ENCODE measurements at regions not wholly inside any gene's neighbourhood (a gene's known extent, or its start where the extent isn't known, plus 50 kb on each side); places are given as distances from the start of the nearest gene placed in this dataset.
"Not testable (repeated sequence)": the region's sequence is repeated elsewhere in the genome, so short reads cannot be mapped to it uniquely, and the experiment has no call there.

DNA sequence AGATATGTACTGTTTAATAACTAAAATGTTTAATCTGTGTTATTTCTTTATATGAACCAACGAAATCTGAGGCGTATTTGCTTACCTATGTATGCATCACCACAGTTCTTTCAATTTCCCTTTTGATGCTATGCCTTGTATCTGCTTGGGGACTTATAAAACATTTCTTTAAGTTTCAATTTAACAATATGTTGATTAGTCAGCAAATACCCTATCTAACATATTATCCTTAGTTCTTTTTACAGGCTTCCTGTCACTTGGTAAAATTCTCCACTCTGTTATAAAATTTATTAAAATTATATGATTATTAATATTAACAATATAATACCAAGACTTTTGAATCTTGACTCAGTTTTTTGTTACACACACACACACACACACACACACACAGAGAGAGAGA is 174.3 kb downstream of the CPS1 start:
- no peak for DNase-seq

DNA sequence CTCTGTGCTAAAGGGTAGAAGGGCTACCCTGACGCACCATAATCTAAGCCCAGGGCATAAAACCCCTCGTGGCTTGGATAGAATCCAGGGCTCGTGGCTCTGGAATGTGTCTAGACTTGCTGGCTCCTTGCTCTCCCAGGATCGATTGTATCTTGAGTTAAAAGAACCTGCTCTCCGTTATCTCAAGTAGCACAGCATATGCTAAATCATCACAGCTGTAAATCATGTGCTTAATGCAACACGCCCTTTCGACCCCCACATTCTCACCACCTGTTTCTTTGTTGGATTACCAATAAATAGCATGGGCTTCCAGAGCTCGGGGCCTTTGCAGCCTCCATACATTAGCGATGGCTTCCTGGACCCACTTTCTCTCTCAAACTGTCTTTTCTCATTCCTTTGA is 190.4 kb downstream of the CPS1 start:
- DNase-seq = not testable (repeated sequence)

DNA sequence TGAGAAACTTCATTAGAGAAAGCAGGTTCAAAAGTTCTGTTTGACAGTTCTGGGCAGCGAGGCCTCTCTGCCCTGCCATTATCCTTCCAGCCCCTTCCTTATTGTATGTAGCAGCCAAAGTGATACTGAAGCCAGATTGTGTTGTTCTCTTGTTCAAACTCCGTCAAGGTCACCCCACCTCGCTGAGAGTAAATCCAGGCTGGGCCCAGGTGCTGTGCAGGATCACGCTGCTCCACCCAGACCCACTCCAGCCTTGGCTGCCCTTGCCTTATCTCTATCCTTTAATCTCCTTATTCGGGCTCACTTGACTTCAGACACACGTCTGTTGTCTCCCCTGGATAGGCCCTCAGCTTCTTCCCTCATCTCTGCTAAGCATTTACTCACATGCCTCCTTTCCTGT is 196.1 kb downstream of the CPS1 start:
- DNase-seq = no peak

DNA sequence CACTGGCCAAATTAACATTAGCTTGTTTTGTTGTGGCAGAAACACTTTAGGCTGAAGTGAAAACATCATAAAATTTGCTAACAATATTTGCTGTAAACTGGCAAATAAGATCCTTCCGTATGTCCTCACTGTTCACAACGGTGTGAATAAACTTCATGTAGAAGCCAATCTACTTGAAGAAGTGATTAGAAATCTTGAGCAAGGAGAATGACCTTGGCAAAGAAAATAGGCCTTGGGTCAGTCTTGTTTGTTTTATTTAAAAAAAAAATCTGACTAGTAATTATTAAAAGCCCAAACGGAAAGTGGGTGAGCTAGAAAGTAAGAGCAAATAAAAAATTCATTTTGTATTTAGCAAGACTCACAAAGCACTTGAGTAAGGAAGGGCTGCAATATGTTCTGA is 197.0 kb downstream of the CPS1 start:
- DNase-seq = no peak

DNA sequence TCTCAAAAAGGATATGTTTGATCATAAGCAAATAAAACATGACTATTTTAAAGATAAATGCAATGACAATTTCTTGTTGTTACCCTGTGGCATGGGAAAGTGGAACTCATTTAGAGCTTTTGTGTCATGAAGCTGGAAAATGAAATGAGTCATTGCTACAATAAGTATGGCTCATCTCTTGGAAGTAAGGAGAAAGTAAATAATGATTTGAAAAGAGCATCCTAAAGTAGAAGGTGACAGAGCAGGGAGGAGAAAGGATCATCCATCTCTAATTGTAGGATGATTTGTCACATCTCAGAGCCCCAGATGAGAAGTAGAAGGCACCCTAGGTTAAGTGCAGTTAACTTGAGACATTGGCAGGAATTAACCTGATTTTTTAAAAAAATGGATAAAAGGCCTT is 200.5 kb downstream of the CPS1 start:
- no peak for DNase-seq

DNA sequence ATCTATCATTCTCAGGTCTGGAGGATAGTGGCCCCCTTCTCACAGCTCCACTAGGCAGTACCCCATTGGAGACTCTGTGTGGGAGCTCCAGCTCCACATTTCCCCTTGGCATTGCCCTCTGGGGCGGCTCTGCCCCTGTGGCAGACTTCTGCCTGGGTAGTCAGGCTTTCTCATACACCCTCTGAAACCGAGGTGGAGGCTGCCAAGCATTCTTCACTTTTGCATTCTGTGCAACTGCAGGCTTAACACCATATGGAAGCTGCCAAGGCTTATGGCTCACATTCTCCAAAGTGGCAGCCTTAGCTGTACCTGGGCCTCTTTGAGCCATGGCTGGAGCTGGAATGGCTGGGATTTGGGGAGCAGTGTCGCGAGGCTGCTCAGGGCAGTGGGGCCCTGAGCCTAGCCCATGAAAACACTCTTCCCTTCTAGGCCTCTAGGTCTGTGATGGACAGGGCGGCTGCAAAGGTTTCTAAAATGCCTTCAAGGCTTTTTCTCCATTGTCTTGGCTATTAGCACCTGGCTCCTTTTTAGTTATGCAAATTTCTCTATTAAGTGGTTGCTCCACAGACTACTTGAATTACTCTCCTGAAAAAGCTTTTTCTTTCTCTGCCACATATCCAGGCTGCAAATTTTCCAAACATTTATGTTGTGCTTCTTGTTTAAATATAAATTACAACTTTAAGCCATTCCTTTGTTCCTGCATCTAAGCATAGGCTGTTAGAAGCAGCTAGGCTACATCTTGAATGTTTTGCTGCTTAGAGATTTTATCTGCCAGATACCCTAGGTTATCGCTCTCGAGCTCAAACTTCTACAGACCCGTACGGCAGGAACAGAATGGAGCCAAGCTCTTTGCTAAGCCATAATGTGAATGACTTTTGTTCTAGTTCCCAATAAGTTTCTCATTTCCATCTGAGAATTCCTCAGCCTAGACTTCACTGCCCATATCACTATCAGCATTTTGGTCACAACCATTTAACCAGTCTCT is 206.5 kb downstream of the CPS1 start:
- DNase-seq = no peak

DNA sequence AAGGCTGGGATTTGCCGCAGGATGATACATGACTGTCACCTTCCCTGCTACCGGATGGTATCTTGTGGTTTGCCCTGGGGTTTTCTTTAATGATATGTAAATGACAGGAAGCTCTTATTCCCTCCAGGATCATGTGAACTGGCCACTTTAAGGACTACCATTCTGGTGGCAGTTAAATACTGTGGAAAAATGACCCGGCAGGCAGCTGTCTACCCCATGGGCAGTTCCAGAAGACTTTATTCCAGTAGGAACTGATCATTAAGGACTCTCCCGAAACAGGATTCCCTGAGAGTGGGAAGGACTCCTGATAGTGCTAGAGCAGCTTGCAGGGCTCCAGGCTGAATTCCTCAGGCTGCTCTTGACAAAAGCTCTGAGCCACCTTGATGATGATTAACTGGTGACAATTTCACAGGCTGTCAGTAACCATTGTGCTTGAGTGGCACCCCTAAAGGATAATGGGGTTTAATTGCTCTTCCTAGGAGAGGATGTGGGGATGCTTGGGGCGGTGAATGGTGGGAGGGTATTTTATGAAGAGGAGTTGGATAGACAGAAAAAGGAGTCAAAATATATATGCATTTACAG is 212.0 kb downstream of the CPS1 start:
- DNase-seq = no peak

DNA sequence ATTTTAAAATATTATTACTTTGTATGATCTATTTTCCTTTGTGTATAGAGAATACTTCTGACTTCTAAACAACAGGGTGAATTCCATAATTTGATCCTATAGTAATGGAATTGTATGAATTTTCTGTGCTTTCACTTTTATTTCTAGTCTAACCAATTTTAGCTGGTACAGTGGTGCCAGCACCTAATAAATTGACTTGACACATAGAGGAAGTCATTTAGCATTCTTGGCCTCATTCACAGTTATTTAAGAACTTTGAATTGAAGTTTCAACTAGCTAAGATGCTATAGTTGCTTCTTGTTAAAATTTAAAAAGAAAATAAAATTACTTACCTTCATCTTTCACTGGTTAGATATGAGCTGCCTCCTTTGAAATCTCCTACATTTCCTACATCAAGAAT is 220.4 kb downstream of the CPS1 start:
- DNase-seq = no peak

DNA sequence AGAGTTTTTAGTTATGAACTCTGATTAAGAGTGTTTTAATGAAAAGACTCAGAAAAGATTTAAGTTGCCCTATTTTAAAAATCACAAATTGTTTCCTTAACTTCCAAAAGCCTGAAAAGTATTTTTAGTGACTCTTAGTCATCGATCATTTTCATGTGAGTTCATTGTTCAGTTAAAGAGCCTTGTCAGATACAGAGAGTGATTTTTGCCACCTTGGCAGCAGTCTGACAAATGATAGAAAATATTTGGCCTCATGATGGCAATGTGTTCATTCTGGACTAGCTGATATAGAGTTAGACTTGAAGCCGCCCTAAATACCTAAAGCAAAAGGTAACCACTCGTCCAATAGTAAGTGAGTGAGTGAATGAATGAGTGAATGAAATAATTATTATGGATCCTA is 225.8 kb downstream of the CPS1 start:
- no peak for DNase-seq

DNA sequence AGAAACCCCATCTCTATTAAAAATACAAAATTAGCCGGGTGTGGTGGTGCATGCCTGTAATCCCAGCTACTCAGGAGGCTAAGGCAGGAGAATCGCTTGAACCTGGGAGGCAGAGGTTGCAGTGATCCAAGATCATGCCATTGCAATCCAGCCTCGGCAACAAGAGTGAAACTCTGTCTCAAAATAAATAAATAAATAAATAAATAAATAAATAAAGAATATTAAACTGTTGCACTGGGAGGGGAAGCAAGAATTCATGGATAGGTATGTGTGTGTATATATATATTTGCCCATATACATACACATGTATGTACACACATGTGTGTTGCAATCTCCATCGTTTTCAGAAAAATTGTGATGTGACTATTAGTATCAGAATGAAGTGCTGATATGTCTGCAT is 231.4 kb downstream of the CPS1 start:
- DNase-seq = not testable (repeated sequence)

DNA sequence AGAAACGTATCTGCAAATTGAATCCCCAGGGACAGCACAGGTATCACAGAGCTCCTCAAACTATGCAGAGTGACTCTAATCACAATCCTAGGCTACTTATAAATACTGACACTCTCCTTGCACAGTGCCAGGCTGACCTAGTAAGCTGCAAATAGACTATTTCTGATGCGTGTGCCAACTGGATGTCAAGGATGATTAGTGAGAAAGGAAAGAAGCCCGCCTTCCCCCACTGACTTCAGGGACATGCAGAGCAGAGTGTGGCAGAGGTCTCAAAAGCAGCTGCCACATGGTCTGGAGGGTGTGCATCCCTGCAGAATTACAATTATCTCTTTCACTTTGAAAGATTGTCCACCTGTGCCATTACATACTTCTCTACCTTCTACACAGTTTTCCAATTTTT is 235.6 kb downstream of the CPS1 start:
- DNase-seq = no peak

DNA sequence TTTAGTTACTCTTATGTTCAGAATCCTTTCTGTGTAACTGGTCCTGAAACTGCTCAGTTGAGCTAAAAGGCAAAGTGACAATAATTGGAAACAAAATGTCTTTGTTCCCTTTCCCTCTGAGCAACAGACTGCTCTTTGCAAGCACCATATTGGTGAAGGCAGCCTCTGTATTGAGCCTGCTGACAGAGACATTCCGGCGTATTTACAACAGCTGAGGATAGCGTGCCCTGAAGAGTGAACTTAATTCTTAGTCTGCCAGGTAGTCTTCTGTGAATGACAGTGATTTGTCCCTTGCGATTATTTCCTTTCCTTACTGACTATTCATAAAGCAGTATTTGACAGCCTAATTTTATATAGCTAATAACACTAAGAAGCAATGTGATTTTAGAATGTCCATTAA is 239.1 kb downstream of the CPS1 start:
- no peak for DNase-seq

DNA sequence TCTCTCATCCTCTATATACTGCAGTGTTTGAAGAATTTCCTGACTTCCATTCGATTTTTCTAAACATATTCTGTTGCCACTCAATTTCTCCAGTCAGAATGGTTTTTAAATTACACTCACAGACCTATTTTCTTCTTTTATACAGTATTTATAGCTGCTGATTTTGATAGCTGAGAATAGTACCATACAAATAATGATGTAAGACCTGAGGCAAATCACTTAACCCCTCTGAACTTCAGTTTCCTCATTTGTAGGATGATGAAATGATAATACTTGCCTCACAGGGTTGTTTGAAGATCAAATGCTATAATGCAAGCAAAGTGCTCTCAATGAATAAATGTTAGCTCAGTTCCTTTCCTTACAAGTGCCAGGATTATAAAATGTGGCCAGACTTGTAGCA is 241.8 kb downstream of the CPS1 start:
- no peak for DNase-seq

DNA sequence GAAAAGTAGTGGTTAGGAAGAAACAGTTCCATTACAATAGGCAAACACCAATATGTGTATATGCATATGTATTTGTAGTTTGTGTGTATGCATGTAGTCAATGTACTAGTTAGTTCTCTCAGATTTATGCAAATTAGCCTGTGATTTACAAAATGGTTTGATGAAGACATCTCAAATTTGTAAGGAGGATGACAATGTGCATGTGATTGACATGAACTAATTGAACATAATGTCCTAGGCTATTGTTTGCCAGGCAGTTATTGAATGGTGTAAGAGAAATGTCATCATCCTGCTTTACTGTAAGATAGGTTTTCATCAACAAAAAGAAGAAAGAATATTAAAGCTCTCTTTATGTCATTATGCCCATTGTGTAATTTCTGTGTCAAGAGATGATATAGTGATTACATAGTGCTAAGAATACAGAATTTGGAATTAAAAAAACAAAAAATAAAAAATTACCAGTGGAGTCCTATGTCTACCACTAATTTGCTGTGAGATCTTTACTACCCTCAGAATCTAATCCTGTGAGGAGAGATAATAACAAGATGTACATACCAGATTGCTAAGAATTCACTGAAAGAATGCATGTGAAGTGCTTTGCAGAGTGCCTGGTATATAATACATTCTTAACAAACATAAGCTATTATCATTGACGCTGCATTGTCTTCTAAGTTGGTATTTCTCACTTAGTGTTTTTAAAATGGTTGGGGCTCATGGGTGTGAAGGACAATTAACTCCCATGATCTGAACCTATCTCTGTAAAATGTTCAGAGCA is 258.0 kb downstream of the CPS1 start:
- DNase-seq = no peak

DNA sequence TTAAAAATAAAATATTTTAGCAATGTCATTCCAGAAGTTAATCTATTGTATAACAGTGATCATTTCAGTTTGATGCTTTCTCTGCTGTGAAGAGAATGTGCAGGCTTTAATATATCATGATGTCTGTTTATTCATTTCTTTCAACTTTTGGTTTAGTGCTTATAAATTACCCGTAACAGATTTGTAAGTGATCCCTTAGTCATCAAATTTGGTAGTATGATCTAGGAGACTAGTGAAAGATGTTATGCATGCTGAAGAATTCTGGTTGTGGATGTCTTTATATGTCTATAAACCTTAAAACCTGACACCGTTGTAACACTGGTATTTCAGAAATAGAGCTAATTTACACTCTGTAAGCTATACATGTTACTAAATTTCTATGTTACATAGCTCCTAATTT is 260.4 kb downstream of the CPS1 start:
- DNase-seq = no peak

DNA sequence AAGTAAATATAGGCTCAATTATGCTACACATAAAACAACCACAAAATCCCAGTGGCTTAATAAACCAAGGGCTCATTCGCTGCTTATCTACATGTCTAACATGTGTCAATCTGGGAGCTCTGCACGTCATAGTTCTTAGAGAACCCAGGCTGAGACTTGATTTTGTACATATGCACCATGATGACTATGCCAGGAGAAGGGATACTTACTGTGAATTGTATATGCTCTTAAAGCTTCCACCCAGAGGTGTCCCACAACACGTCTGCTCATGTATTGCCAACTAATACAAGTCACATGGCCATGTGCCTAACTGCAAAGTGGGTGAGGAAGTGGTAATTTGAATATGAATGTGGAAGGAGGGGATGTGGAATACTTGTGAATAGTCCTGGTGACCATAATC is 262.1 kb downstream of the CPS1 start:
- no peak for DNase-seq

DNA sequence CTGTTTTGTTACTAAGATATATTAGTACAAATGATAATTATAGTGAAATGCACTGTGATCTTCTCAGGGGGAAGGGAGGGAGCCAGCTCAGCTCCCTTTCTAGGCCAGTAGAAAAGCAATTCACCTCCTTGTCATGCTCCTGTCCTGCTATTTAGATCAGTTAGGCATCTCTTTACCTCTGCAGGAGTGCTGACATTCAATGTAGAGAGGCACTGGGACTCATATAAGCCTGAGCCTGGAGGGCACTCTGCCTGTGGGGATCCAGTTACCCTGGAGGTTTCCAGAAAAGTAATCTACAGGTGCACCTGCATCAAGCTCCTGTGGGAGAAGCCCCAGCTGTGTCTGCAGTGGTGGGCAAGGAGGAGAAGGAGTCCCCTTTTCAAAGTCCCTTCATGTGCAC is 277.0 kb downstream of the CPS1 start:
- DNase-seq = no peak

DNA sequence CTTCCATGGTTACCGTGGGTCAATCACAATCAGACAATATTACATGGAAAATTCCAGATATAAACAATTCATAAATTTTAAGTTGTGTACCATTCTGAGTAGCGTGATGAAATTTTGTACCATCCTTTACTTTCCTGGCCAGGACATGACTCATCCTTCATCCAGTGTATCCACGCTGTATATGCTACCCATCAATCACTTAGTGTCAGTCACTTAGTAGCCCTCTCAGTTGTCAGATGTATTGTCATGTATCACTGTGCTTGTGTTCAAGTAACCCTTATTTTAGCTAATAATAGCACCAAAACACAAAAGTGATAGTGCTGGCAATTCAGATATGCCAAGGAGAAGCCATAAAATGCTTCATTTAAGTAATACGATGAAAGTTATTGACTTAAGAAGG is 282.6 kb downstream of the CPS1 start:
- DNase-seq = no peak

DNA sequence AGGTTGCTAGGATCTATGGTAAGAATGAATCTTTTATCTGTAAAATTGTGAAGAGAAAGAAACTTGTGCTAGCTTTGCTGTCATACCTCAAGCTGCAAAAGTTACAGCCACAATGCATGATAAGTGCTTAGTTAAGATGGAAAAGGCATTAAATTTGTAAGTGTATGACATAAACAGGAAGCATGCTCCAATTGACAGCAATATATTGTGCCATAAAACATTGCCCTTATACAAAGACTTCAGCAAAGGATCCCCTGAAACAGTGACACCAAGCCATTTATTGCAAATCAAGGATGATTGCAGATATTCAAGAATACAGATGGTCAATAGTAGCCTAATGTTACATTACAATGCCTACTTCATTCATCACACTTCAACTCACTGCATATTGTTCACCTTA is 283.1 kb downstream of the CPS1 start:
- no peak for DNase-seq

DNA sequence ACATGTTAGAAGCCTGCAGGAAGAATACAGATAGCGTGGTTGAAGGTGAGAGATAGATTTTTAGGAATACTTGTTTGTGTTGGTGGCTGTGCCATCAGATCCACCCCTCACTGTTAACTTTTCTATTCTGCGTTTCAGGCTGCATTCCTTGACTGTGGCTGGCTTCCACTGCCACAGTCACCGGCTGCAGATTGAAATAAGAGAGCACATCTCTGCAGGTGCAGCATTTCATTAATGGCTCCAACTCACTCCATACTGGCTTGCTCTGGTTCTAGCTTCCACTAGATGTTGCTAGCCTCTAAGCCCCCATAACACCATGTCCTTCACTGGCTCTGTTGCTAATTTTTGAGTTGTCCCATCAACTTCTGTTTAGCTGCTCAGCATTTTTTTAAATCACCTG is 286.5 kb downstream of the CPS1 start:
- no peak for DNase-seq

DNA sequence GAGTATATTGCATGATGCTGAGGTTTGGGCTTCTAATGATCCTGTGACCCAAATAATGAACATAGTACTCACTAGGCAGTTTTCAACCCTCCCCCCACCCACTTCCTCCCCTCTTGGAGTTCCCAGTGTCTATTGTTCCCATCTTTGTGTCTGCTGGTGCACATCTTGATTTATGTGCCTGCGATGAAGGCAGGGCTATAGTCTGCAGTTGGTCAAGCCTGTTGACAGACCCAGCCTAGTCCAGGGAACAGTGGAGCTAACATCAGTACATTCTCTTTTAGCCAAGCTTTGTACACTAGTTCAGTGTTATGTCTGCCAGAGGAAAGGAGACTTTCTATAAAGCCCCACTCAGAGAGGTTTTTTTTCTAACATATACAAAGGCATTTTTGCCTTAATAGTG is 287.6 kb downstream of the CPS1 start:
- no peak for DNase-seq

DNA sequence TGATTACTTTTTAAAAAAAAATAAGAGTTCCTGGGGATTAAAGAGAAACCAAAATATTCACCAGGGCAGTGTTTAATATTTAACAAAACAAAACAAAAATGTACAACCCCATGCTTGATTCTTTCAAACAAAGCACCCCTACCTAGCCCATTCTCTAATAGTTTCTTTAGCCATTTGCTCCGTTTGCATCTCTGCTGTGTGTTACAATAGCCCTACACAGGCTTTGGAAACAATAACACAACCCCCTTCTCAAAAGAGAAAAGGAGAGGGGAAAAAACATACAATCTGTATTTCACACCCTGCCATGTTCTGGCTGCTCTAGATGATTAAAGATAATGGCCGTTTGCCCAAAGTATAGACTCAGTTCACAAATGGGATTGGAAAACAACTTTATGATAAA is 302.9 kb downstream of the CPS1 start:
- DNase-seq = no peak

DNA sequence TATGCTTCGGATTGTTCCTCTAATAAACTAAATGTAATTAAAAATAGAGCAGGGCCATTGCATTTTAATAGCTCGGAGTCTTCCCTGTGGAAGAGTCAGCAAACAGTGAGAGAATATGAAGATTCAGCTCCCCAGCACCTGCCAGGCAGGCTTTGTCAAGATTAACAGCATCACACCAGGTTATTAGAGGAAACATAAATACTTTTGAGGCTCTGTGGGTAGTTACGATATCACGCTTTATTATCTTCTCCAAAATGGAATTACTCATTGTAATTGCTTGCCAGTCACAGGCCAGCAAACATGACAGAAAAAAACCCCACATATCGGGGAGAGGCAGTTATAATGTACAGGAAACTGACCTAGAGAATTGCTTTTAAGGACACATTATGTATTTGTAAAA is 303.9 kb downstream of the CPS1 start:
- DNase-seq = no peak
